ENCODE measurements at regions not wholly inside any gene's neighbourhood (a gene's known extent, or its start where the extent isn't known, plus 50 kb on each side); places are given as distances from the start of the nearest gene placed in this dataset.

DNA sequence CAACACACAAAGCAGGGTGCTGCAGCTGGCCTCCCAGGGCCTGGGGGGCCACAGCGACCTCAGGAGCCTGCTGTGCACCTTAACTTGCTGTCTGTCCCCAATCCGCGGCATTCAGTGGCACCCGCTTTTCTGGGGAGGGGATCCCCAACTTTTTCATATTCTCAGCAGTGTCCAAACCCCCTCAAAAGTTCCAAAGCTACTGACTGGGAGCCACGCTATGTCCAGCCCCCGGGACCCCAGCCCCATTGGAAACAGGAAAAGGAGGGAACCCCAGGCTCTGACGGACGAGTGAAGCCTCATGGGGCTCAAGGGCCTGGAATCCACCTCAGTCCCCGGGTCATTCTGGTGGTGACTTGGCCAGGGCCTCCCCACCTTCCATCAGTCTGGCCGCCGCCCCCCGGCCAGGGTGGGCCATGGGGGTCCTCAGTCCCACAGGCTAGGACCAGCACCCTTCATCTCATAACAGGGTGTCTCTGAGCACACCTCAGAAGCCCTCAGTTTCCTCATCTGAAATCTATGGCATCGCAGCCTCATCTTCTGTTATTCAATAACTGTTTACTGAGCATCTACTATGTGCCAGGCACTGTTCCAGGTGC lies 127.3 kb downstream of the NCOR2 start:
- Histone ChIP-seq H3K27me3 (no peaks in the 10 kb centered on the region), H3K27ac (peak overlapping the region; percentile 4), H3K4me1 (peaks cover 31% of the 10 kb centered on the region), H3K9me3 (no peaks in the 10 kb centered on the region), H3K4me3 (no peak overlapping the region), H3K36me3 (peaks cover 55% of the 10 kb centered on the region)
- WGBS: 93% methylated on average over 10 of the region's 13 CpGs
- no peak for DNase-seq (ENCODE audit: low spot score in 2 of 2)
- TF ChIP-seq POLR2AphosphoS5 (IDR thresholded peaks at IDR 0.05) (no peak), POLR2A (IDR thresholded peaks at IDR 0.05) (no peak), EP300 (IDR thresholded peaks at IDR 0.05) (no peak)
- TF ChIP-seq, protein P1, sequence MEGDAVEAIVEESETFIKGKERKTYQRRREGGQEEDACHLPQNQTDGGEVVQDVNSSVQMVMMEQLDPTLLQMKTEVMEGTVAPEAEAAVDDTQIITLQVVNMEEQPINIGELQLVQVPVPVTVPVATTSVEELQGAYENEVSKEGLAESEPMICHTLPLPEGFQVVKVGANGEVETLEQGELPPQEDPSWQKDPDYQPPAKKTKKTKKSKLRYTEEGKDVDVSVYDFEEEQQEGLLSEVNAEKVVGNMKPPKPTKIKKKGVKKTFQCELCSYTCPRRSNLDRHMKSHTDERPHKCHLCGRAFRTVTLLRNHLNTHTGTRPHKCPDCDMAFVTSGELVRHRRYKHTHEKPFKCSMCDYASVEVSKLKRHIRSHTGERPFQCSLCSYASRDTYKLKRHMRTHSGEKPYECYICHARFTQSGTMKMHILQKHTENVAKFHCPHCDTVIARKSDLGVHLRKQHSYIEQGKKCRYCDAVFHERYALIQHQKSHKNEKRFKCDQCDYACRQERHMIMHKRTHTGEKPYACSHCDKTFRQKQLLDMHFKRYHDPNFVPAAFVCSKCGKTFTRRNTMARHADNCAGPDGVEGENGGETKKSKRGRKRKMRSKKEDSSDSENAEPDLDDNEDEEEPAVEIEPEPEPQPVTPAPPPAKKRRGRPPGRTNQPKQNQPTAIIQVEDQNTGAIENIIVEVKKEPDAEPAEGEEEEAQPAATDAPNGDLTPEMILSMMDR (IDR thresholded peaks at IDR 0.05): no peak

DNA sequence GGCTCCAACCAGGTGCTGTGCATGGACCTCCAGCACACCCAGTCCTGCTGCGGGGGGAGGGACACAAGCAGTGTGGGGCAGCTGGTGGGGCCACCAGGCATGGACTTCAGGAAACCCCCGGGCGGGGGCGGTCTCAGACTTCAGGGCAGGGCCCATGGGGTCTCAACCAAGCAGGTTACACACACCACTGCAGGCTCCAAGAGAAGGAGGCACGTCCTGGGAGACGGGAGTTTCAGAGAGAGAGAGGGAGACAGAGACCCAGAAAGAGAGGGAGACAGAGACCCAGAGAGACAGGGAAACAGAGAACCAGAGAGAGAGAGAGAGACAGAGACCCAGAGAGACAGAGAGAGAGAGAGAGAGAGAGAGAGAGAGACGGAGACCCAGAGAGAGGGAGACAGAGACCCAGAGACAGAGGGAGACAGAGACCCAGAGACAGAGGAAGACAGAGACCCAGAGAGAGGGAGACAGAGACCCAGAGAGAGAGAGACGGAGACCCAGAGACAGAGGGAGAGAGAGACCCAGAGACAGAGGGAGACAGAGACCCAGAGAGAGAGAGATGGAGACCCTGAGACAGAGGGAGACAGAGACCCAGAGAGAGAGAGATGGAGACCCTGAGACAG lies 128.9 kb downstream of the NCOR2 start:
- Histone ChIP-seq H3K27ac (no peak overlapping the region), H3K9me3 (no peaks in the 10 kb centered on the region), H3K4me3 (no peak overlapping the region), H3K36me3 (peaks cover 50% of the 10 kb centered on the region), H3K4me1 (peaks cover 39% of the 10 kb centered on the region), H3K27me3 (no peaks in the 10 kb centered on the region)
- no peak for TF ChIP-seq POLR2AphosphoS5 (IDR thresholded peaks at IDR 0.05)
- TF ChIP-seq, protein P1 (IDR thresholded peaks at IDR 0.05): no peak
- WGBS: 77% methylated on average over 5 of the region's 8 CpGs
- no peak for DNase-seq (ENCODE audit: low spot score in 2 of 2)

DNA sequence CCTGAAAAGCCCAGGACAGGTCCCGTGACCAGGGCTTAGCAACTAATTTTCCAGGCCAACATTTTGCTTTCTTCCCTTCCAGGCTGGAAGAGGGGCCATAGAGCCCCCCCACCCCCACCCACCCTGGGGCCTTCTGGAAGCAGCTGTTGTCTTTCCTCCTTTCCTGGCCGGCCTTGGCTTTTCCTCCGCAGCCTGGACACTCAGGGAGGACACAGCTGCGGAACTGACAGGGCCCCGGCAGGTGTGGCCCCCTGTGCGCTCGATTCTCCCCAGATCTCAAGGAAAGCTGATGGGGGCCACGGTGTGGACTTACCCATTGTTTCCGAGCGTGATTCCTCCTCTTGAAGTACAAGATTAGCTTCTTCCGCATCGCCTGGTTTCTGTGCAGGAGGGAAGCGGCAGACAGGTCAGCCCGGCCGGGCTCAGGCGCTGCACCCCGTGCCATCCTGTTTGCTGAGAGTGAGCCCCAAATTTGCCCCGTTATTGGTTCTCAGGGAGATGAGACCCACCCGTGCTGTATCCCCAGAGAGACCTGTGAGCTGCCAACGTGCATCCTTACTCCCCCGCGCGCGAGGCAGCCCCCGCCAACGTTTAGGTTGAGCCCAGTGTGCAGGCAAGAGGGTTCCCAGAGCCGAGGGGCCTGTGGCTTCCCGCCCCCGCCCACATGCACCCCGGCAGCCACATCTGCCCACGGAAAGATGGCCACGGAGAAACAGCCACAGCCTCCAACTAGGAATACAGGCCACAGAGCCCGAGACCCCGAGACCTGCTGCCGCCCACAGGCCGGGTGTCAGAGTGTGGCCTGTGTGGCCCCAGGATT lies 129.6 kb downstream of the NCOR2 start:
- TF ChIP-seq POLR2AphosphoS5 (IDR thresholded peaks at IDR 0.05): no peak
- TF ChIP-seq POLR2A (IDR thresholded peaks at IDR 0.05): no peak
- TF ChIP-seq, protein P1 (IDR thresholded peaks at IDR 0.05): no peak
- Histone ChIP-seq H3K27me3 (no peaks in the 10 kb centered on the region), H3K36me3 (peaks cover 48% of the 10 kb centered on the region), H3K27ac (no peak overlapping the region), H3K4me3 (no peak overlapping the region), H3K9me3 (no peaks in the 10 kb centered on the region), H3K4me1 (peaks cover 47% of the 10 kb centered on the region)
- DNase-seq (ENCODE audit: low spot score in 2 of 2): no peak
- 78% methylated on average over 20 of the region's 36 CpGs for WGBS

DNA sequence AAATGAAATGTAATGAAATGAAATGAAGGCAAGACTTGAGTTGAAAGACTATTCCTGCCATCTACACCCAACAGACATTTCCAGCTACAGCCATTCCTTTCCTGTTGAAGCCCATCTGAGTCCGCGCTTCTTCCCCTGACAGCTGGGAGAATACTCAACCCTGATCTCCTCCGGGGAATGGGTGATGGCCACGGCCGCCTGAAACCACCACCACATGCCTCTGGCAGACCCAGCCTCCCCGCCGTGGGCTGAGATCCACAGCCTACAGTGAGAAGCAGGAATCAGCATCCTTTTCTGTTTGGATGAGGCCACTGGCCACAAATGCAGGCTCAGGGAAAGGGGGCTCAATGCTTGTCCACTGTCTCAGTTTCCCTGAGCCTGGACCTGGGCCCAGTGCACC lies 130.3 kb downstream of the NCOR2 start:
- H3K4me1 ChIP-seq: peaks cover 44% of the 10 kb centered on the region
- WGBS: 87% methylated on average over 7 of the region's 7 CpGs
- no peak overlapping the region for H3K27ac ChIP-seq

More for the DNA sequence above, 130.3 kb downstream of the NCOR2 start:
- no peak overlapping the region for H3K4me3 ChIP-seq
- TF ChIP-seq POLR2AphosphoS5 (IDR thresholded peaks at IDR 0.05) (no peak), EP300 (IDR thresholded peaks at IDR 0.05) (no peak), POLR2A (IDR thresholded peaks at IDR 0.05) (no peak)
- TF ChIP-seq, protein P1 (IDR thresholded peaks at IDR 0.05): no peak
- no peaks in the 10 kb centered on the region for H3K27me3 ChIP-seq
- no peak for DNase-seq (ENCODE audit: low spot score in 2 of 2)
- H3K9me3 ChIP-seq: no peaks in the 10 kb centered on the region
- peaks cover 43% of the 10 kb centered on the region for H3K36me3 ChIP-seq
